ENCODE measurements at regions not wholly inside any gene's neighbourhood (a gene's known extent, or its start where the extent isn't known, plus 50 kb on each side); places are given as distances from the start of the nearest gene placed in this dataset.

GRCh38 chr1:73772941-73773340 is 425.0 kb downstream of the LRRIQ3 start:
- TF ChIP-seq CTCF (conservative IDR thresholded peaks at IDR 0.05) (no peak), EZH2 (IDR thresholded peaks at IDR 0.05; ENCODE audit: low read depth) (no peak)

All from PC-9 (cell line).